ENCODE measurements at regions not wholly inside any gene's neighbourhood (a gene's known extent, or its start where the extent isn't known, plus 50 kb on each side); places are given as distances from the start of the nearest gene placed in this dataset.

GRCh38 chr3:10619989-10620832, 114.8 kb upstream of the ATP2B2 start:
- ChIA-PET POLR2A (no interaction called here), CTCF (no interaction called here)
- H3K36me3 Mint-ChIP-seq (ENCODE audit: low read depth) = no peaks in the 10 kb centered on the region
- no peaks in the 10 kb centered on the region for H3K9me3 Mint-ChIP-seq
- no peaks in the 10 kb centered on the region for H3K4me1 Mint-ChIP-seq
- no peak for DNase-seq
- H3K27me3 Mint-ChIP-seq = peaks cover 12% of the 10 kb centered on the region
- H3K4me3 Mint-ChIP-seq = no peak overlapping the region
- H3K27ac Mint-ChIP-seq = no peak overlapping the region

- Mint-ChIP-seq H3K4me1 (no peaks in the 10 kb centered on the region), H3K4me3 (no peak overlapping the region), H3K27ac (no peak overlapping the region), H3K27me3 (peaks cover 12% of the 10 kb centered on the region), H3K9me3 (no peaks in the 10 kb centered on the region), H3K36me3 (ENCODE audit: low read depth) (no peaks in the 10 kb centered on the region)
- no peak for DNase-seq
- ChIA-PET POLR2A (no interaction called here), CTCF (no interaction called here)
Measured at GRCh38 chr3:10620833-10621082, 115.4 kb upstream of the ATP2B2 start.

GRCh38 chr3:10623578-10624275, 118.3 kb upstream of the ATP2B2 start:
- no peaks in the 10 kb centered on the region for H3K4me1 Mint-ChIP-seq
- H3K4me3 Mint-ChIP-seq = no peak overlapping the region
- DNase-seq = no peak
- CTCF ChIA-PET = no interaction called here
- peaks cover 3% of the 10 kb centered on the region for H3K27me3 Mint-ChIP-seq
- H3K9me3 Mint-ChIP-seq = no peaks in the 10 kb centered on the region
- H3K36me3 Mint-ChIP-seq (ENCODE audit: low read depth) = no peaks in the 10 kb centered on the region
- no peak overlapping the region for H3K27ac Mint-ChIP-seq
- POLR2A ChIA-PET = no interaction called here

GRCh38 chr3:10625323-10625722, 119.9 kb upstream of the ATP2B2 start:
- H3K4me1 Mint-ChIP-seq = no peaks in the 10 kb centered on the region
- POLR2A ChIA-PET = no interaction called here

DNA sequence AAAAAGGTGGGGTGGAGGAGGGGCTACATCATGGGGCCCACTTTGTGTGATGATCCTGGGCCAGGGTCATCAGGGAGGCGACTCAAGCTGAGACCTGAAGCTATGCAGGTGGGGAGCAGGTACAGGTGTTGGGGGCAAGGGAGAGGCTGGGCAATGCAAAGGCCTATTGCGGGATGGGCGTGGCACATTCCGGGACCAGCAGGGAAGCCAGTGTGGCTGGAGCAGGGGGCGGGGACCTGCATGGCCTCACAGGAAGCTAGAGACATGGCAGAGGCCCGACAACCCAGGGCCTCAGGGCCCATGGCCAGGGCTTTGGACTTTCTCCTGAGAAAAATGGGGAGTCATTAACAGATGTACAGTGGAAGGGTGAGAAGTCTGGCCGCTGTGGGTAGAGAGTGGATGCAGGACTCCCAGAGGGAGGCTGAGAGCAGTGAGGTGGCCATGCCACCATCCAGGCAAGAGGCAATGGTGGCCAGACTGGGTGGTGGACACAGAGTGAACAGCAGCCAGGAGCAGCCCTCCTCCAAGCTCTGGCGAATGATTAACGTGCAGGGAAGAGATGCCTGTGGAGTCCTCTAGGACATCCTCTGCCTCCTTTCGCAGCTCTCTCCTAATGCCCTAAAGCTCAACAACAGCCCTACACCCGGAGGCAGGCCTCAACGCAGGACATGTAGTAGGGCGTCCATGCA, 122.6 kb upstream of the ATP2B2 start:
- H3K9me3 Mint-ChIP-seq = no peaks in the 10 kb centered on the region
- H3K4me1 Mint-ChIP-seq = no peaks in the 10 kb centered on the region
- DNase-seq = no peak
- ChIA-PET POLR2A (no interaction called here), CTCF (interaction anchor here (0.5 kb wide), 1 partner anchor 281 kb away, joined by 3 read pairs; no protein-coding TSS in a partner anchor)
- no peaks in the 10 kb centered on the region for H3K36me3 Mint-ChIP-seq (ENCODE audit: low read depth)
- peak overlapping the region; percentile 4 for H3K27ac Mint-ChIP-seq
- peaks cover 4% of the 10 kb centered on the region for H3K27me3 Mint-ChIP-seq
- no peak overlapping the region for H3K4me3 Mint-ChIP-seq

More at GRCh38 chr3:10625323-10625722, 119.9 kb upstream of the ATP2B2 start:
- H3K27ac Mint-ChIP-seq = no peak overlapping the region
- no peak overlapping the region for H3K4me3 Mint-ChIP-seq
- no peaks in the 10 kb centered on the region for H3K36me3 Mint-ChIP-seq (ENCODE audit: low read depth)
- CTCF ChIA-PET = no interaction called here
- no peaks in the 10 kb centered on the region for H3K9me3 Mint-ChIP-seq
- H3K27me3 Mint-ChIP-seq = peaks cover 2% of the 10 kb centered on the region
- no peak for DNase-seq

GRCh38 chr3:10628891-10629670, 123.7 kb upstream of the ATP2B2 start:
- CTCF ChIA-PET = no interaction called here
- no peak for DNase-seq
- no peak overlapping the region for H3K27ac Mint-ChIP-seq
- no peaks in the 10 kb centered on the region for H3K36me3 Mint-ChIP-seq (ENCODE audit: low read depth)
- POLR2A ChIA-PET = no interaction called here
- no peaks in the 10 kb centered on the region for H3K4me1 Mint-ChIP-seq
- H3K9me3 Mint-ChIP-seq = no peaks in the 10 kb centered on the region
- H3K27me3 Mint-ChIP-seq = peaks cover 4% of the 10 kb centered on the region
- no peak overlapping the region for H3K4me3 Mint-ChIP-seq

GRCh38 chr3:10629671-10630040, 124.3 kb upstream of the ATP2B2 start:
- ChIA-PET CTCF (no interaction called here), POLR2A (no interaction called here)
- no peaks in the 10 kb centered on the region for H3K36me3 Mint-ChIP-seq (ENCODE audit: low read depth)
- no peak overlapping the region for H3K4me3 Mint-ChIP-seq
- H3K27ac Mint-ChIP-seq = no peak overlapping the region
- no peaks in the 10 kb centered on the region for H3K9me3 Mint-ChIP-seq
- peaks cover 4% of the 10 kb centered on the region for H3K27me3 Mint-ChIP-seq
- no peak for DNase-seq
- H3K4me1 Mint-ChIP-seq = no peaks in the 10 kb centered on the region

GRCh38 chr3:10631224-10631623, 125.8 kb upstream of the ATP2B2 start:
- no peaks in the 10 kb centered on the region for H3K4me1 Mint-ChIP-seq
- H3K9me3 Mint-ChIP-seq = no peaks in the 10 kb centered on the region
- no peak overlapping the region for H3K27ac Mint-ChIP-seq
- POLR2A ChIA-PET = no interaction called here
- no peak overlapping the region for H3K4me3 Mint-ChIP-seq
- H3K36me3 Mint-ChIP-seq (ENCODE audit: low read depth) = no peaks in the 10 kb centered on the region
- peaks cover 4% of the 10 kb centered on the region for H3K27me3 Mint-ChIP-seq
- CTCF ChIA-PET = no interaction called here
- no peak for DNase-seq

DNA sequence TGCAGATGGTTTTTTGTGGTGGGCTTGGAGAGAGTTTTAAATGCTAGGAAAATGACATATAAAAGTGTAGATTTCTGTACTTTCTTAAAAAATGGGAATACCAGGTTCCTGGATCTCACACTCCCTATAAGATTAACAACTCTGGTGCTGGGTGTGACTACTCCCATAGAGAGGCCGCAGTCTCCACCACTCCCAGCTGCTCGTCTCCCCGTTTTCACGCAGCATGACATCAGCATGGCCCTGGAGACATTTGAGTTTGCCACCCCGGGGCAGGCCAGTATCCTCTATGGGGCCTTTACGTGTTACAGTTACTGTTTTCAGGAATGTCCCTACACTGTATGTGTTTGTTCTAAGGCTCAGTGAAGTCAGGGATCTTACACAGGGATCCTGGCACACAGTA, 126.7 kb upstream of the ATP2B2 start:
- Mint-ChIP-seq H3K4me1 (no peaks in the 10 kb centered on the region), H3K27ac (no peak overlapping the region), H3K4me3 (no peak overlapping the region), H3K9me3 (no peaks in the 10 kb centered on the region), H3K27me3 (peaks cover 4% of the 10 kb centered on the region), H3K36me3 (ENCODE audit: low read depth) (no peaks in the 10 kb centered on the region)
- POLR2A ChIA-PET = no interaction called here
- no peak for DNase-seq
- CTCF ChIA-PET = no interaction called here

GRCh38 chr3:10632741-10633140, 127.4 kb upstream of the ATP2B2 start:
- ChIA-PET CTCF (no interaction called here), POLR2A (no interaction called here)
- peaks cover 5% of the 10 kb centered on the region for H3K9me3 Mint-ChIP-seq
- H3K27me3 Mint-ChIP-seq = peaks cover 7% of the 10 kb centered on the region
- no peaks in the 10 kb centered on the region for H3K36me3 Mint-ChIP-seq (ENCODE audit: low read depth)
- H3K4me1 Mint-ChIP-seq = no peaks in the 10 kb centered on the region
- no peak for DNase-seq
- no peak overlapping the region for H3K4me3 Mint-ChIP-seq
- no peak overlapping the region for H3K27ac Mint-ChIP-seq

DNA sequence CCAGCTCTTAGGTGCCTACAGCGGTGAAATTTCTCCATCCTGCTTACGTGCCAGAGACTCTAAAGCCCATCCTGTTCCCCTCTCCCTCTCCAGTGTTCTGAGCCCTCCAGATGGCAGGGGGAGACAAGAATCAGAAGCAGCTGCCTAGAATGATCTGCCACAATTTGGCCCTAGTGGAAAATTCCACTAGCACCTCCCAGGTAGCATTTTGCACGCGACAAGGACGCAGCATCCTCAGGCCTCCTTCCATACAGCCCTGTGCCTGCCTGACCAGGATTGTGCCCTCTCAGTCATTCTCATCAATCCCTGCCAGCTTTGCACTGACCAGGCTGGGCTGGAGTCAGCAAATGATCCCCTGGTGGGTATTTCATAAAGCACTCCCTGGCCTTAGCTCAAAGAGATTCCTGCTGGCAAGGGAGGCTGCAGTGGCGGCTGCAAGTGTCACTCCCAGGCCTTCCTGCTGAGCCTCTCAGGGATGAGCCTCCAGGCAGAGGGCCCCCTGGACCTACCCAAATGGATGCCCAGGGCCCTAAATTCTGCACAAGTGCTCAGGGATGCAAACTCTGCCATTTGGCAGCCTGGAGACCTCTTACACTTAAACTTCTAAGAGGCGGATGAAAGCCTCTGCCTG, 130.2 kb upstream of the ATP2B2 start:
- no peak overlapping the region for H3K27ac Mint-ChIP-seq
- H3K4me3 Mint-ChIP-seq = no peak overlapping the region
- ChIA-PET POLR2A (no interaction called here), CTCF (no interaction called here)
- H3K4me1 Mint-ChIP-seq = no peaks in the 10 kb centered on the region
- peaks cover 5% of the 10 kb centered on the region for H3K27me3 Mint-ChIP-seq
- no peak for DNase-seq
- no peaks in the 10 kb centered on the region for H3K36me3 Mint-ChIP-seq (ENCODE audit: low read depth)
- peaks cover 6% of the 10 kb centered on the region for H3K9me3 Mint-ChIP-seq

- H3K36me3 Mint-ChIP-seq (ENCODE audit: low read depth) = no peaks in the 10 kb centered on the region
- ChIA-PET CTCF (no interaction called here), POLR2A (no interaction called here)
- H3K4me1 Mint-ChIP-seq = no peaks in the 10 kb centered on the region
- peaks cover 6% of the 10 kb centered on the region for H3K9me3 Mint-ChIP-seq
- no peak for DNase-seq
- H3K27me3 Mint-ChIP-seq = peaks cover 10% of the 10 kb centered on the region
- H3K4me3 Mint-ChIP-seq = no peak overlapping the region
- H3K27ac Mint-ChIP-seq = no peak overlapping the region
Measured at GRCh38 chr3:10637342-10637741, 132.0 kb upstream of the ATP2B2 start.

DNA sequence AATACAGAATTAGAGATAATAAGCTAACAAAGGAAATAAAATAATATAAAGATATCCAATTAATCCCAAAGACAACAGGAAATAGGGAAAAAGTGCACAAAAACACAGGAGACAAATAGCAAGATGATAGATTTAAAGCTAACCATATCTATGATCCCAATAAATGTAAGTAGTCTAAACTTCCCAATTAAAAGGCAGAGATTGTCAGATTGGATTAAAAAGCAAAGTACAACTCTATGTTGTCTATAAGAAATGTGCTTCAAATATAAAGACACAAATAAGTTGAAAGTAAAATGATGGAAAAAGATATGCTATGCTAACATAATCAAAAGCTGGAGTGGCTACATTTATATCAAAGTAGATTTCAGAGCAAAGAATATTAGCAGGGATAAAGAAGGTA, 133.1 kb upstream of the ATP2B2 start:
- Mint-ChIP-seq H3K9me3 (peaks cover 6% of the 10 kb centered on the region), H3K4me1 (no peaks in the 10 kb centered on the region), H3K27ac (no peak overlapping the region), H3K4me3 (no peak overlapping the region), H3K36me3 (ENCODE audit: low read depth) (no peaks in the 10 kb centered on the region), H3K27me3 (peaks cover 10% of the 10 kb centered on the region)
- ChIA-PET POLR2A (no interaction called here), CTCF (no interaction called here)
- no peak for DNase-seq

Measured in activated CD4-positive, alpha-beta T cell treated with anti-CD3 and anti-CD28 coated beads, Interleukin-2, amount 10 ng/mL, durations not matched to agents 7 days and 5 days (primary cell).